Superior temporal gyrus (tissue), 1 donor: ENCODE measurements at regions not wholly inside any gene's neighbourhood (a gene's known extent, or its start where the extent isn't known, plus 50 kb on each side); places are given as distances from the start of the nearest gene placed in this dataset.

ENCODE experiments used
- DNase-seq: peaks from one replicate; pipeline ENCODE4 v3.0.0-alpha.2; 2016; ENCODE audit errors: extremely low spot score

- DNase-seq, result no peak
These were observed 2085.7 kb upstream of the C9orf72 start for GRCh38 chr9:29659014-29659413.

GRCh38 chr9:29659736-29660135 lies 2086.5 kb upstream of the C9orf72 start:
- no peak for DNase-seq

GRCh38 chr9:29668732-29669131 lies 2095.5 kb upstream of the C9orf72 start:
- no peak for DNase-seq

GRCh38 chr9:29669613-29670012 lies 2096.3 kb upstream of the C9orf72 start:
- DNase-seq, result no peak

GRCh38 chr9:29685531-29685930 lies 2112.2 kb upstream of the C9orf72 start:
- DNase-seq, result no peak

GRCh38 chr9:29691145-29691544 lies 2117.9 kb upstream of the C9orf72 start:
- no peak for DNase-seq

GRCh38 chr9:29691758-29692407 lies 2118.6 kb upstream of the C9orf72 start:
- DNase-seq, result no peak

GRCh38 chr9:29697011-29697410 lies 2123.7 kb upstream of the C9orf72 start:
- DNase-seq, result no peak

- DNase-seq, result no peak
These were observed 2128.3 kb upstream of the C9orf72 start for GRCh38 chr9:29701559-29701958.

- no peak for DNase-seq
These were observed 2128.7 kb upstream of the C9orf72 start for GRCh38 chr9:29701971-29702370.

GRCh38 chr9:29714860-29715259 lies 2141.6 kb upstream of the C9orf72 start:
- no peak for DNase-seq

GRCh38 chr9:29717631-29718030 lies 2144.3 kb upstream of the C9orf72 start:
- no peak for DNase-seq

- no peak for DNase-seq
These were observed 2156.9 kb upstream of the C9orf72 start for GRCh38 chr9:29730163-29730562.

GRCh38 chr9:29740518-29740917 lies 2167.2 kb upstream of the C9orf72 start:
- no peak for DNase-seq

GRCh38 chr9:29741169-29741568 lies 2167.9 kb upstream of the C9orf72 start:
- no peak for DNase-seq

GRCh38 chr9:29750062-29750461 lies 2176.8 kb upstream of the C9orf72 start:
- DNase-seq, result no peak

- DNase-seq, result no peak
These were observed 2177.9 kb upstream of the C9orf72 start for GRCh38 chr9:29751226-29751625.

GRCh38 chr9:29753638-29754037 lies 2180.4 kb upstream of the C9orf72 start:
- DNase-seq, result no peak

- no peak for DNase-seq
These were observed 2195.7 kb upstream of the C9orf72 start for GRCh38 chr9:29769019-29769418.

- DNase-seq, result no peak
These were observed 2200.4 kb upstream of the C9orf72 start for GRCh38 chr9:29773676-29774075.

GRCh38 chr9:29775491-29775890 lies 2202.2 kb upstream of the C9orf72 start:
- DNase-seq, result no peak

- DNase-seq, result no peak
These were observed 2205.1 kb upstream of the C9orf72 start for GRCh38 chr9:29778281-29778849.

GRCh38 chr9:29793970-29794369 lies 2220.7 kb upstream of the C9orf72 start:
- DNase-seq, result no peak
